Kidney (tissue), 13 donors: ENCODE measurements at regions not wholly inside any gene's neighbourhood (a gene's known extent, or its start where the extent isn't known, plus 50 kb on each side); places are given as distances from the start of the nearest gene placed in this dataset.

ENCODE experiments used
- DNase-seq, 5 donors: peaks; one replicate each; pipeline ENCODE4 v3.0.0-alpha.2; 2013 to 2020
- FAIRE-seq: peaks from 2 replicates; lab custom pipeline; 2012; peaks lifted over from hg19 to GRCh38; lab: Jason Lieb, UNC
- H3K27ac ChIP-seq, 2 donors: one replicate each; pipeline ENCODE4 v1.7.0; 2013; ENCODE audit warnings: low read depth in 2 of 2, low read length in 2 of 2, inconsistent platforms in 1 of 2
- H3K27me3 ChIP-seq: one replicate; pipeline ENCODE4 v1.7.1; 2013; ENCODE audit warnings: low read length, inconsistent platforms; ENCODE audit not compliant: control insufficient read depth, insufficient read depth
- H3K36me3 ChIP-seq, 3 donors: one replicate each; pipeline versions ENCODE4 v1.7.0 to v1.7.1; 2013; ENCODE audit warnings: low read length in 3 of 3, control low read depth in 1 of 3, inconsistent platforms in 1 of 3; ENCODE audit not compliant: insufficient read depth in 3 of 3, control insufficient read depth in 2 of 3
- H3K4me1 ChIP-seq, 3 donors: one replicate each; pipeline versions ENCODE4 v1.7.0 to v1.7.1; 2013; ENCODE audit warnings: low read length in 3 of 3, inconsistent platforms in 1 of 3, low read depth in 1 of 3; ENCODE audit not compliant: control insufficient read depth in 2 of 3, insufficient read depth in 2 of 3
- H3K4me3 ChIP-seq, 3 donors: one replicate each; pipeline versions ENCODE4 v1.7.0 to v1.8.1; 2013; ENCODE audit warnings: low read length in 3 of 3, control low read depth in 1 of 3, inconsistent platforms in 1 of 3
- H3K9ac ChIP-seq, 3 donors: one replicate each; pipeline versions ENCODE4 v1.7.0 to v1.7.1; 2013; ENCODE audit warnings: low read length in 3 of 3, control low read depth in 1 of 3, inconsistent platforms in 1 of 3
- H3K9me3 ChIP-seq, 3 donors: one replicate each; pipeline versions ENCODE4 v1.7.0 to v1.7.1; 2013; ENCODE audit warnings: low read length in 3 of 3, control low read depth in 1 of 3, inconsistent platforms in 1 of 3; ENCODE audit not compliant: control insufficient read depth in 2 of 3, insufficient read depth in 1 of 3
- intact Hi-C: fragments of 100-400 bp; cut with DNase I; formaldehyde crosslinking; loops from one replicate; pipeline ENCODE4 v1.11.1; 2022
- TF ChIP-seq, protein P1 (sequence below): IDR thresholded peaks from 3 replicates; pipeline ENCODE4 v1.5.1; 2012; ENCODE audit warnings: mild to moderate bottlenecking, moderate library complexity, borderline replicate concordance; ENCODE audit not compliant: insufficient read depth; ENCODE audit errors: extremely low read depth
- donor health status: control.
- donor health status: control.
- donor health status: control.
- donor health status: control.
- donor health status: control.
- donor health status: DM: yes; HTN: yes; CAD: no.
- donor health status: Normal renal cell carcinoma (clear cell type).

DNA sequence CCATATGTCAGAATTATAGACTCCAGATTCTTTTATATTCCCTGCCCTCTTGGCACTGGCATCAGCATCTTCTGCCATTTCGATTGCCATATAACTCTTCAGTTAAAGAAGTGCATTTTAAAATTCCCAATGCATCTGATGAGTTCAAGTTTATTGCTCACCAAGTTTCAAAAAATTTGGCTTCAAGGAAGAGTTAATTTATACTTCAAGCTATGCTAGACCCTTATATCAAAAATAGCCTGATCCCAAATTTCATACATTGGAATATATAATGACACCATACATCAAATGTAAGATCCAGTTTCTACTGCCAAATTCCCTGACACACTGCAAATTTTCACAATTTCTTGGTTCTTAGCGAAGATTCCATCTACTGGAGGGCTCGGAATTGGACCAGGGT is 1058.6 kb downstream of the NTRK3 start:
- intact Hi-C loops: no loop called here
- TF ChIP-seq, protein P1, sequence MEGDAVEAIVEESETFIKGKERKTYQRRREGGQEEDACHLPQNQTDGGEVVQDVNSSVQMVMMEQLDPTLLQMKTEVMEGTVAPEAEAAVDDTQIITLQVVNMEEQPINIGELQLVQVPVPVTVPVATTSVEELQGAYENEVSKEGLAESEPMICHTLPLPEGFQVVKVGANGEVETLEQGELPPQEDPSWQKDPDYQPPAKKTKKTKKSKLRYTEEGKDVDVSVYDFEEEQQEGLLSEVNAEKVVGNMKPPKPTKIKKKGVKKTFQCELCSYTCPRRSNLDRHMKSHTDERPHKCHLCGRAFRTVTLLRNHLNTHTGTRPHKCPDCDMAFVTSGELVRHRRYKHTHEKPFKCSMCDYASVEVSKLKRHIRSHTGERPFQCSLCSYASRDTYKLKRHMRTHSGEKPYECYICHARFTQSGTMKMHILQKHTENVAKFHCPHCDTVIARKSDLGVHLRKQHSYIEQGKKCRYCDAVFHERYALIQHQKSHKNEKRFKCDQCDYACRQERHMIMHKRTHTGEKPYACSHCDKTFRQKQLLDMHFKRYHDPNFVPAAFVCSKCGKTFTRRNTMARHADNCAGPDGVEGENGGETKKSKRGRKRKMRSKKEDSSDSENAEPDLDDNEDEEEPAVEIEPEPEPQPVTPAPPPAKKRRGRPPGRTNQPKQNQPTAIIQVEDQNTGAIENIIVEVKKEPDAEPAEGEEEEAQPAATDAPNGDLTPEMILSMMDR: no peak
- H3K27me3 ChIP-seq: no peaks in the 10 kb centered on the region

DNA sequence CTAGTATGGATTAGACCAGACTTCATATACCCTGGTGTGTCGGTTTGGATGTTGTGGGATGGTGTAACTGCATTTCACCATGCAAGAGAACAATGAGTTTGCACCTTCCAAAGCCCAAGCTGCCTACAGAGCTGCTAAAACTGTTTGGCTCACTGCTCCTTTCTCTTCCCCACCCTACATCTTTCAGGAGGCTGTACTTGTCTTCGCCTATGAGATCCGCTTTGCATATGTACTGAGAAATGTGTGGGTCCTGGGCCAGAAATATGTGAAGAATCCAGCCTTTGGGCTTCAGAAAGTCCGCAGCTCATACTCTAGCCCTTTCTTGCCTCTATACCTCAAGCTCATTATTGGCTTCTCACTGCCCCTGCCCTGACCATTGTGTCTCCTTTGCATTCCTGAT is 1060.0 kb downstream of the NTRK3 start:
- no peaks in the 10 kb centered on the region for H3K9me3 ChIP-seq
- no peak for DNase-seq
- no peaks in the 10 kb centered on the region for H3K4me1 ChIP-seq
- no peak overlapping the region for H3K9ac ChIP-seq
- H3K36me3 ChIP-seq: no peaks in the 10 kb centered on the region
- intact Hi-C loops: no loop called here
- H3K4me3 ChIP-seq: no peak overlapping the region
- TF ChIP-seq, protein P1: no peak
- no peak overlapping the region for H3K27ac ChIP-seq
- no peaks in the 10 kb centered on the region for H3K27me3 ChIP-seq
- no peak for FAIRE-seq

More for the DNA sequence above, 1058.6 kb downstream of the NTRK3 start:
- DNase-seq: no peak
- Histone ChIP-seq H3K4me1 (no peaks in the 10 kb centered on the region), H3K4me3 (no peak overlapping the region), H3K9me3 (no peaks in the 10 kb centered on the region), H3K9ac (no peak overlapping the region), H3K36me3 (no peaks in the 10 kb centered on the region), H3K27ac (no peak overlapping the region)
- FAIRE-seq: no peak

DNA sequence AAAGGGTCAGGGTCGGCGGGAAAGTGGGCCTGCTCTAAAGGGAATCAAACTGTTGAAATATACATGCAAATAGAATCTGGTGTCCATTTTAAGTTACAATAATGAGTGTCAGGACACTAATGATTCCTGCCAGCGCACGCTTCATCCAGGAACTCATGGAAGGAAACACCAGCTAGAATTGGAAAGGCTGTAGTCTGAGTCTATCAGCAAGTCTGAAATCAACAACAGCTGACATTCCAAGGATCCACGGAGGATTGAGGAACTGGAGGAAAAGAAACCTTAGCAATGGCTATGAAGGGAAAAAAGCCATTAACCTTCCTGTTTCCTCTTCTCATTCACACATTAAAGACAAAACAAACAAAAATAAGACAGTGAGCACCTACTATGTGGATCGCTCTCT is 1063.1 kb downstream of the NTRK3 start:
- Histone ChIP-seq H3K9me3 (no peaks in the 10 kb centered on the region), H3K4me1 (no peaks in the 10 kb centered on the region), H3K4me3 (no peak overlapping the region), H3K27me3 (no peaks in the 10 kb centered on the region), H3K27ac (no peak overlapping the region), H3K9ac (no peak overlapping the region), H3K36me3 (no peaks in the 10 kb centered on the region)
- intact Hi-C loops: no loop called here
- DNase-seq (no peak), FAIRE-seq (no peak)
- TF ChIP-seq, protein P1: no peak

DNA sequence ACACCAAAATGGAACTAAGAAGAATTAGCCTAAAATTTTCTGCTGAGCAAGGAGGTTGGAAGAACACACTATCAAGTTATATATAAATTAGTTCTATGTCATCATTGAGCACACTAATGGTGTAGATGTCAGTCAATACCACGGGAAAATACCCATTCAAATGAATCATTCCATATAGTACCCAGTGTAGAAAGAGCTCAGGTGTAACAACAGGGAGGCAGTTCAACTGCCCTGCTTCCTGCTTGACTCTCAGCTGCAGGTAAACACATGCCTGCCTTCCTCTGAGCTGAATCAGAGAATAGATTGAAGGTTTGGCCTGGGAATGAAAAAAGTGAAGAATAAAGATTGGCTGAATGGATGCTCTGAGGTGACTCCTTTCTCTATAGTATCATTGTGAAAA is 1088.0 kb downstream of the AGBL1 start:
- intact Hi-C loops: no loop called here

More for the DNA sequence above, 1088.0 kb downstream of the AGBL1 start:
- no peak overlapping the region for H3K4me3 ChIP-seq
- no peaks in the 10 kb centered on the region for H3K4me1 ChIP-seq
- TF ChIP-seq, protein P1: no peak
- no peak for FAIRE-seq
- H3K9ac ChIP-seq: no peak overlapping the region
- no peaks in the 10 kb centered on the region for H3K9me3 ChIP-seq
- no peaks in the 10 kb centered on the region for H3K36me3 ChIP-seq
- H3K27me3 ChIP-seq: no peaks in the 10 kb centered on the region
- no peak for DNase-seq
- no peak overlapping the region for H3K27ac ChIP-seq
